ENCODE measurements at regions not wholly inside any gene's neighbourhood (a gene's known extent, or its start where the extent isn't known, plus 50 kb on each side); places are given as distances from the start of the nearest gene placed in this dataset.

DNA sequence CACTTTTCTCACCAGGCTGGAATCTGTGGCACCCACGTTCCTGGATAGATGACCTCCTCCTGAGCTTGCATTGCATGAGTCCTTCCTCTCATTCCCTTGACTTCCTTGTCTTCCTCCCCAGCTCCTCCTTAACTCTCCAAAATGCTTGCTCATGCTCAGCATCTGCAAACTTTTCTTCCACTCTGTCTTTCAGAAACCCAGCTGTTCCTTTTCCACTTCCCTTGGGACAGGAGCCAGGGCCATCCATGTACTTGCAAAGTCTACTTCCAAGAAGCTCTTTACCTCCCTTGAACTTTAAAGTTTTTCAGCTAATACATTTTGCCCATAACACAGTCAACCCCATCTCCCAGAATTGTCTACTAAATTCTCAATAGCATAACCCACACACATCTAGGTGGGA is 861.7 kb downstream of the QKI start:
- H3K27ac Mint-ChIP-seq (ENCODE audit: unreplicated experiment): no peak overlapping the region
- peaks cover 4% of the 10 kb centered on the region for H3K9me3 Mint-ChIP-seq (ENCODE audit: unreplicated experiment)
- peaks cover 5% of the 10 kb centered on the region for H3K36me3 Mint-ChIP-seq (ENCODE audit: unreplicated experiment)
- DNase-seq: no peak
- no peaks in the 10 kb centered on the region for H3K27me3 Mint-ChIP-seq (ENCODE audit: unreplicated experiment)
- H3K4me3 Mint-ChIP-seq (ENCODE audit: unreplicated experiment): no peak overlapping the region
- H3K4me1 Mint-ChIP-seq (ENCODE audit: low read depth, unreplicated experiment): no peaks in the 10 kb centered on the region
- TF ChIP-seq, protein P1, sequence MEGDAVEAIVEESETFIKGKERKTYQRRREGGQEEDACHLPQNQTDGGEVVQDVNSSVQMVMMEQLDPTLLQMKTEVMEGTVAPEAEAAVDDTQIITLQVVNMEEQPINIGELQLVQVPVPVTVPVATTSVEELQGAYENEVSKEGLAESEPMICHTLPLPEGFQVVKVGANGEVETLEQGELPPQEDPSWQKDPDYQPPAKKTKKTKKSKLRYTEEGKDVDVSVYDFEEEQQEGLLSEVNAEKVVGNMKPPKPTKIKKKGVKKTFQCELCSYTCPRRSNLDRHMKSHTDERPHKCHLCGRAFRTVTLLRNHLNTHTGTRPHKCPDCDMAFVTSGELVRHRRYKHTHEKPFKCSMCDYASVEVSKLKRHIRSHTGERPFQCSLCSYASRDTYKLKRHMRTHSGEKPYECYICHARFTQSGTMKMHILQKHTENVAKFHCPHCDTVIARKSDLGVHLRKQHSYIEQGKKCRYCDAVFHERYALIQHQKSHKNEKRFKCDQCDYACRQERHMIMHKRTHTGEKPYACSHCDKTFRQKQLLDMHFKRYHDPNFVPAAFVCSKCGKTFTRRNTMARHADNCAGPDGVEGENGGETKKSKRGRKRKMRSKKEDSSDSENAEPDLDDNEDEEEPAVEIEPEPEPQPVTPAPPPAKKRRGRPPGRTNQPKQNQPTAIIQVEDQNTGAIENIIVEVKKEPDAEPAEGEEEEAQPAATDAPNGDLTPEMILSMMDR (IDR thresholded peaks at IDR 0.05; ENCODE audit: partially characterized antibody, unreplicated experiment): no peak

DNA sequence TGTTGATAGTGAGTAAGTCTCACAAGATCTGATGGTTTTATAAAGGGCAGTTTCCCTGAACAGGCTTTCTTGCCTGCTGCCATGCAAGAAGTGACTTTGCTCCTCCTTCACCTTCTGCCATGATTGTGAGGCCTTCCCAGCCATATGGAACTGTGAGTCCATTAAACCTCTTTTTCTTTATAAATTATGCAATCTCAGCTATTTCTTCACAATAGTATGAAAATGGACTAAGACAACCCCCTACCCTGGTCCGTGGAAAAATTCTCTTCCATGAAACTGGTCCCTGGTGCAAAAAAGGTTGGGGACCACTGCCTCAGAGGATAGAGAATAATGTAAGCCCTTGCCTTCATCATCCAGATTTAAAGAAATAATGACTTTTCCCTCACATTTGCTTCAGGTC is 861.3 kb downstream of the QKI start:
- H3K27ac Mint-ChIP-seq (ENCODE audit: unreplicated experiment): no peak overlapping the region
- peaks cover 5% of the 10 kb centered on the region for H3K36me3 Mint-ChIP-seq (ENCODE audit: unreplicated experiment)
- peaks cover 4% of the 10 kb centered on the region for H3K9me3 Mint-ChIP-seq (ENCODE audit: unreplicated experiment)
- no peaks in the 10 kb centered on the region for H3K4me1 Mint-ChIP-seq (ENCODE audit: low read depth, unreplicated experiment)
- H3K4me3 Mint-ChIP-seq (ENCODE audit: unreplicated experiment): no peak overlapping the region
- no peak for DNase-seq
- TF ChIP-seq, protein P1 (IDR thresholded peaks at IDR 0.05; ENCODE audit: partially characterized antibody, unreplicated experiment): no peak
- no peaks in the 10 kb centered on the region for H3K27me3 Mint-ChIP-seq (ENCODE audit: unreplicated experiment)

DNA sequence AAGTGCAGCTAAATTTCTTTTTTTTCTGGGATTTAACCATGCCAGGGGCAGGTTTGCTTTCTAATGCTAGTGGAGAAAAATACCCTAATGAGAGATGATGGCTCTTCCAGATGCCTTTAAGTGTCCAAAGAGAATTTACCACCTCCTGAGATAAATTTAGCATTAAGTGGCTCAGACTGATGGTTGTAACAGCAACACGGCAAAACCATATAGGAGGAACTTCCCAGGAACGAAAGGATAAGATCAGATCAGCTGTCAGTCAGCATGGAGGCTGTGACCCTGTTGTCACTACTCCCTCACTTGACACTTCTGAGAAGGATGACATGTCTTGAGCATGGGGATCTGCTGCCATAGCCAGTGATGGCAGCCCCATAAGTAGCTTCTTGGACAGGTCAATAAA is 860.0 kb downstream of the QKI start:
- H3K9me3 Mint-ChIP-seq (ENCODE audit: unreplicated experiment): peaks cover 4% of the 10 kb centered on the region
- H3K27ac Mint-ChIP-seq (ENCODE audit: unreplicated experiment): no peak overlapping the region
- no peak overlapping the region for H3K4me3 Mint-ChIP-seq (ENCODE audit: unreplicated experiment)
- no peaks in the 10 kb centered on the region for H3K27me3 Mint-ChIP-seq (ENCODE audit: unreplicated experiment)
- H3K4me1 Mint-ChIP-seq (ENCODE audit: low read depth, unreplicated experiment): no peaks in the 10 kb centered on the region
- H3K36me3 Mint-ChIP-seq (ENCODE audit: unreplicated experiment): peaks cover 5% of the 10 kb centered on the region
- TF ChIP-seq, protein P1 (IDR thresholded peaks at IDR 0.05; ENCODE audit: partially characterized antibody, unreplicated experiment): no peak
- DNase-seq: no peak

DNA sequence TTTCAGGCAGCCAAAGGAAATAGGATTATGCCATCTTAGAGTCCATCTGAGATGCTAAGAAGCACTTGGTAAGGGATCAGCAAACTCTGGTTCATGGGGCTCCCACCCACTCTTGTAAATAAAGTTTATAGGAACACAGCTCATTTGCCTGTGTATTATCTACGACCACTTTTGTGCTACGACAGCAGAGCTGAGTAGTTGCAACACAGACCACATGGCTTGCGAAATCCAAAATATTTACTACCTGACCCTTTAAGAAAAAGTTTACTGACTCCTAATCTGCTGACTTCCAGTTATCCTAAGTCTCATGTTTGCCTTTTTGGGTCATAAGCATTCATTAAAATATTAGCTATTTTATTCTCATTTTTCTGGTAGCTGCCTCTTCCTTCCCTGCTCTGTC is 859.0 kb downstream of the QKI start:
- peaks cover under 1% of the 10 kb centered on the region for H3K36me3 Mint-ChIP-seq (ENCODE audit: unreplicated experiment)
- peaks cover 4% of the 10 kb centered on the region for H3K9me3 Mint-ChIP-seq (ENCODE audit: unreplicated experiment)
- TF ChIP-seq, protein P1 (IDR thresholded peaks at IDR 0.05; ENCODE audit: partially characterized antibody, unreplicated experiment): no peak
- H3K4me3 Mint-ChIP-seq (ENCODE audit: unreplicated experiment): no peak overlapping the region
- no peaks in the 10 kb centered on the region for H3K4me1 Mint-ChIP-seq (ENCODE audit: low read depth, unreplicated experiment)
- no peaks in the 10 kb centered on the region for H3K27me3 Mint-ChIP-seq (ENCODE audit: unreplicated experiment)
- no peak for DNase-seq
- H3K27ac Mint-ChIP-seq (ENCODE audit: unreplicated experiment): no peak overlapping the region

DNA sequence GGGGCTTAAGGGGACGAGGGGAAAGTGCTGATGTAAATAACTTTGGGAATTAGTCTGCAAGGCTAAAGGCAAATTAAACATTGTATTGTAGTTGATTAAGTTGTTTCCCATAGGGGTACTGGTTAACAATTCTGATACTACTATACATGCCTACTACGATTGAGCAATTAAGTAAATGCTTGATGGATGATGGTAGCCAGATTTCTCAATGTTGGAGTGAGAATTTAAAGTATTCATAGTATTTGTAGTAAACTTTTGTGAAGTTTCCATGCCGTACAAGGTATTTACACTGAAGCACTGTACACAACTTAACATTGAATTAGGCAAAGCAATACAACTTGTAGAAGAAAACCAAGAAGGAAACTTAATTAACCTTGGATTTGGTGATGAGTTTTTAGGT is 852.3 kb downstream of the QKI start:
- no peaks in the 10 kb centered on the region for H3K36me3 Mint-ChIP-seq (ENCODE audit: unreplicated experiment)
- no peaks in the 10 kb centered on the region for H3K27me3 Mint-ChIP-seq (ENCODE audit: unreplicated experiment)
- TF ChIP-seq, protein P1 (IDR thresholded peaks at IDR 0.05; ENCODE audit: partially characterized antibody, unreplicated experiment): no peak
- H3K4me1 Mint-ChIP-seq (ENCODE audit: low read depth, unreplicated experiment): no peaks in the 10 kb centered on the region
- no peak for DNase-seq
- no peak overlapping the region for H3K4me3 Mint-ChIP-seq (ENCODE audit: unreplicated experiment)
- no peaks in the 10 kb centered on the region for H3K9me3 Mint-ChIP-seq (ENCODE audit: unreplicated experiment)
- H3K27ac Mint-ChIP-seq (ENCODE audit: unreplicated experiment): no peak overlapping the region
